GM23338 (cell line): ENCODE measurements at regions not wholly inside any gene's neighbourhood (a gene's known extent, or its start where the extent isn't known, plus 50 kb on each side); places are given as distances from the start of the nearest gene placed in this dataset.

ENCODE experiments used
- ATAC-seq: fragments of 200-7000 bp; cut with Tn5 transposase; 3 replicates; pipeline ENCODE4 v1.9.1; 2020
- DNase-seq: peaks from one replicate; pipeline ENCODE4 v3.0.0-alpha.2; 2015; ENCODE audit warnings: low spot score
- H2AFZ ChIP-seq: fragments of 200-600 bp; sonication (generic); 2 replicates; pipeline ENCODE4 v1.8.0; 2016; ENCODE audit warnings: antibody characterized with exemption, mild to moderate bottlenecking, moderate library complexity
- H3F3A ChIP-seq: fragments of 200-600 bp; sonication (generic); replicated peaks from 2 replicates; pipeline ENCODE4 v1.8.0; 2017; ENCODE audit warnings: antibody characterized with exemption, mixed run types, low read depth
- H3K27ac ChIP-seq: fragments of 200-600 bp; sonication (generic); 2 replicates; pipeline ENCODE4 v1.6.1; 2016; ENCODE audit warnings: low read depth
- H3K27me3 ChIP-seq: fragments of 200-600 bp; sonication (generic); 2 replicates; pipeline ENCODE4 v1.8.0; 2016; ENCODE audit warnings: mild to moderate bottlenecking, mixed run types, moderate library complexity; ENCODE audit not compliant: insufficient read depth
- H3K36me3 ChIP-seq: fragments of 200-600 bp; sonication (generic); 2 replicates; pipeline ENCODE4 v1.8.0; 2016; ENCODE audit warnings: mild to moderate bottlenecking; ENCODE audit not compliant: insufficient read depth
- H3K4me1 ChIP-seq: fragments of 200-600 bp; sonication (generic); 2 replicates; pipeline ENCODE4 v1.8.0; 2016; ENCODE audit warnings: mild to moderate bottlenecking, moderate library complexity; ENCODE audit not compliant: insufficient read depth
- H3K4me2 ChIP-seq: fragments of 200-600 bp; sonication (generic); 2 replicates; pipeline ENCODE4 v1.7.1; 2017; ENCODE audit warnings: mixed run types
- H3K4me3 ChIP-seq: fragments of 200-600 bp; sonication (generic); 2 replicates; pipeline ENCODE4 v1.6.1; 2016; ENCODE audit warnings: mixed run types
- H3K79me2 ChIP-seq: fragments of 200-600 bp; sonication (generic); replicated peaks from 2 replicates; pipeline ENCODE4 v1.8.0; 2017; ENCODE audit warnings: mild to moderate bottlenecking; ENCODE audit not compliant: insufficient read depth
- H3K9me2 ChIP-seq: fragments of 200-600 bp; sonication (generic); 2 replicates; pipeline ENCODE4 v1.8.0; 2017; ENCODE audit not compliant: insufficient read depth
- H4K20me1 ChIP-seq: fragments of 200-600 bp; sonication (generic); replicated peaks from 2 replicates; pipeline ENCODE4 v1.8.0; 2017; ENCODE audit warnings: mild to moderate bottlenecking; ENCODE audit not compliant: insufficient read depth
- H3K27ac Mint-ChIP-seq: 2 replicates; pipeline ENCODE4 v1.8.0; 2020; ENCODE audit warnings: inconsistent platforms, mild to moderate bottlenecking, moderate library complexity, mixed read lengths
- H3K27me3 Mint-ChIP-seq: 3 replicates; pipeline ENCODE4 v1.8.0; 2022; ENCODE audit warnings: low read depth, mild to moderate bottlenecking, moderate library complexity, mixed read lengths, inconsistent platforms; ENCODE audit not compliant: insufficient read depth, poor library complexity
- H3K36me3 Mint-ChIP-seq: 3 replicates; pipeline ENCODE4 v1.8.0; 2021; ENCODE audit warnings: low read depth, mild to moderate bottlenecking, inconsistent platforms, moderate library complexity, mixed read lengths
- H3K4me1 Mint-ChIP-seq: 3 replicates; pipeline ENCODE4 v1.8.0; 2020; ENCODE audit warnings: mild to moderate bottlenecking, inconsistent platforms, mixed read lengths
- H3K4me3 Mint-ChIP-seq: 3 replicates; pipeline ENCODE4 v1.8.0; 2021; ENCODE audit warnings: moderate library complexity, mild to moderate bottlenecking, inconsistent platforms, mixed read lengths
- H3K9me3 Mint-ChIP-seq: 3 replicates; pipeline ENCODE4 v1.8.0; 2020; ENCODE audit warnings: moderate library complexity, mild to moderate bottlenecking, inconsistent platforms, mixed read lengths
- CREB1 ChIP-seq: fragments of 250-450 bp; sonication (Bioruptor Pico); IDR thresholded peaks from 2 replicates; pipeline ENCODE4 v1.5.0; 2020; ENCODE audit warnings: low read depth, mild to moderate bottlenecking, moderate library complexity
- CTCF ChIP-seq, 2 experiments: fragments of 200-600 bp in 1 of 2; sonication (generic) in 1 of 2; conservative IDR thresholded peaks; 2 replicates each; pipeline versions ENCODE4 v1.5.1 to v1.6.1; 2016 to 2017; ENCODE audit warnings: antibody characterized with exemption in 2 of 2, low read depth in 2 of 2, mild to moderate bottlenecking in 2 of 2, moderate library complexity in 1 of 2
- ETS1 ChIP-seq: IDR thresholded peaks from 2 replicates; pipeline ENCODE4 v1.6.1; 2016; ENCODE audit warnings: antibody characterized with exemption
- EZH2phosphoT487 ChIP-seq: fragments of 200-600 bp; sonication (generic); IDR thresholded peaks from one replicate; pipeline ENCODE4 v1.8.1; 2018; ENCODE audit warnings: antibody characterized with exemption; ENCODE audit not compliant: unreplicated experiment
- JUNB ChIP-seq: IDR thresholded peaks from one replicate; pipeline ENCODE4 v1.6.1; 2016; ENCODE audit warnings: antibody characterized with exemption; ENCODE audit not compliant: unreplicated experiment
- NANOG ChIP-seq: IDR thresholded peaks from 2 replicates; pipeline ENCODE4 v1.6.1; 2016; ENCODE audit warnings: antibody characterized with exemption, borderline replicate concordance
- POLR2AphosphoS5 ChIP-seq: IDR thresholded peaks from 2 replicates; pipeline ENCODE4 v1.6.1; 2016; ENCODE audit warnings: antibody characterized with exemption, low read depth
- REST ChIP-seq: IDR thresholded peaks from one replicate; pipeline ENCODE4 v1.6.1; 2018; ENCODE audit warnings: antibody characterized with exemption; ENCODE audit not compliant: unreplicated experiment
- STAT1 ChIP-seq: IDR thresholded peaks from one replicate; pipeline ENCODE4 v1.6.1; 2016; ENCODE audit warnings: antibody characterized with exemption; ENCODE audit not compliant: unreplicated experiment
- ZNF114 ChIP-seq: fragments of 250-450 bp; sonication (Bioruptor Pico); IDR thresholded peaks from 2 replicates; pipeline ENCODE4 v1.5.0; 2020; ENCODE audit warnings: mild to moderate bottlenecking, moderate library complexity
- ZNF331 ChIP-seq: fragments of 250-450 bp; sonication (Bioruptor Pico); IDR thresholded peaks from 2 replicates; pipeline ENCODE4 v1.5.0; 2020; ENCODE audit warnings: low read depth, mild to moderate bottlenecking, moderate library complexity

- Histone ChIP-seq H3K9me2 (0 out of 2 replicates have a peak, but pooled peaks cover 3% of the 10 kb centered on the region), H3K4me1 (no peaks in the 10 kb centered on the region), H3F3A (no peaks in the 10 kb centered on the region), H3K36me3 (no peaks in the 10 kb centered on the region), H4K20me1 (no peaks in the 10 kb centered on the region), H2AFZ (no peak overlapping the region), H3K4me2 (no peak overlapping the region), H3K4me3 (no peak overlapping the region), H3K27me3 (no peaks in the 10 kb centered on the region), H3K79me2 (no peaks in the 10 kb centered on the region), H3K27ac (no peak overlapping the region)
- Mint-ChIP-seq H3K36me3 (no peaks in the 10 kb centered on the region; the same call in 2 of the 3 replicates), H3K27me3 (peaks cover 2% of the 10 kb centered on the region), H3K27ac (no peak overlapping the region), H3K9me3 (peaks cover 3% of the 10 kb centered on the region; the same call in 2 of the 3 replicates), H3K4me3 (no peak overlapping the region), H3K4me1 (no peaks in the 10 kb centered on the region)
- ATAC-seq (no peak), DNase-seq (no peak)
- TF ChIP-seq EZH2phosphoT487 (no peak), JUNB (no peak), CTCF (conservative IDR thresholded peaks at IDR 0.05; ENCODE audit: low read depth in 2 of 2) (no peak), STAT1 (no peak), NANOG (no peak), POLR2AphosphoS5 (no peak), CREB1 (no peak), ZNF331 (no peak), ZNF114 (CRISPR knock-in tag) (no peak), ETS1 (no peak), REST (no peak)
Observed at GRCh38 chr2:142741764-142742269, 135.6 kb upstream of the KYNU start.
